H1 (cell line): ENCODE measurements at regions not wholly inside any gene's neighbourhood (a gene's known extent, or its start where the extent isn't known, plus 50 kb on each side); places are given as distances from the start of the nearest gene placed in this dataset.

Experiments used
- EZH2 ChIP-seq: fragments of 200-600 bp; sonication (generic); IDR thresholded peaks from 2 replicates; pipeline ENCODE4 v1.7.1; 2012; ENCODE audit warnings: low read depth, mild to moderate bottlenecking, moderate library complexity, low read length, inconsistent platforms; ENCODE audit not compliant: severe bottlenecking
- POLR2A ChIP-seq, 2 experiments: IDR thresholded peaks; 1 replicate in 1 of 2; 2 replicates in 1 of 2; pipeline ENCODE4 v1.6.1; 2011; ENCODE audit warnings: low read depth in 2 of 2, low read length in 2 of 2, mild to moderate bottlenecking in 2 of 2; ENCODE audit errors: control extremely low read depth in 1 of 2
- POLR2AphosphoS5 ChIP-seq: IDR thresholded peaks from 2 replicates; pipeline ENCODE4 v1.6.1; 2011; ENCODE audit warnings: low read depth, low read length
- TAF1 ChIP-seq: IDR thresholded peaks from 2 replicates; pipeline ENCODE4 v1.6.1; 2011; ENCODE audit warnings: mild to moderate bottlenecking, low read depth, low read length
- TF ChIP-seq, protein P1 (sequence below), 3 experiments: IDR thresholded peaks; 1 replicate in 2 of 3; 2 replicates in 1 of 3; pipeline versions ENCODE4 v1.5.1 to v1.6.1; 2011; ENCODE audit warnings: low read length in 3 of 3, mild to moderate bottlenecking in 3 of 3, inconsistent platforms in 2 of 3, low read depth in 1 of 3, moderate library complexity in 1 of 3; ENCODE audit not compliant: insufficient read depth in 1 of 3; ENCODE audit errors: control extremely low read depth in 1 of 3

DNA sequence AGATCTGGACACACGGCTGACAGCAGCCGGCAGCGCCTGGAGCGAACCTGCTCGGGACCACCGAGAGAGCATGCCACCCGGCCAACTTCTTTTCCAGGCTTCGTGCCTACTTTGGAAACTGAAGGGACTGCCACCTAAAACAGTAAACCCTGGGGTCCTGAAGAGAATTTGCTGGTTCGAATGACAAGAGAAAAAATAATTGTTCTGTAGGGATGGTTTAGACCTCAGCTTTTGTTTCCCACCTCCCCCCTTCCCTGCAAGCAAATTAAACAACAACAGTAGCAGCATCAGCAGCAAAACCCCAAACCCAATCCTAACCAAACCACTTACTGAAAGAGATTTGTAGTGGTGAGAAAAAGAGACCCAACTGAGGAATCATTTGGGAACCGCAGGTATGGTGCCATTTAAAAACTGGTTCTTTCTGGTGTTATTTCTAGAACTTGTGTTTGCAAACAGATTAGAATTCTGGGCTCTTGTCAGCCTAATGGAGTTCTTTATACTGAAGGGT lies 105.6 kb downstream of the LEPR start:
- TF ChIP-seq TAF1, result no peak
- peak; percentile 21 for TF ChIP-seq EZH2
- no peak for TF ChIP-seq POLR2AphosphoS5
- TF ChIP-seq POLR2A (IDR thresholded peaks at IDR 0.05; ENCODE audit: control extremely low read depth in 1 of 2, low read depth in 2 of 2, low read length in 2 of 2), result no peak
- TF ChIP-seq, protein P1, sequence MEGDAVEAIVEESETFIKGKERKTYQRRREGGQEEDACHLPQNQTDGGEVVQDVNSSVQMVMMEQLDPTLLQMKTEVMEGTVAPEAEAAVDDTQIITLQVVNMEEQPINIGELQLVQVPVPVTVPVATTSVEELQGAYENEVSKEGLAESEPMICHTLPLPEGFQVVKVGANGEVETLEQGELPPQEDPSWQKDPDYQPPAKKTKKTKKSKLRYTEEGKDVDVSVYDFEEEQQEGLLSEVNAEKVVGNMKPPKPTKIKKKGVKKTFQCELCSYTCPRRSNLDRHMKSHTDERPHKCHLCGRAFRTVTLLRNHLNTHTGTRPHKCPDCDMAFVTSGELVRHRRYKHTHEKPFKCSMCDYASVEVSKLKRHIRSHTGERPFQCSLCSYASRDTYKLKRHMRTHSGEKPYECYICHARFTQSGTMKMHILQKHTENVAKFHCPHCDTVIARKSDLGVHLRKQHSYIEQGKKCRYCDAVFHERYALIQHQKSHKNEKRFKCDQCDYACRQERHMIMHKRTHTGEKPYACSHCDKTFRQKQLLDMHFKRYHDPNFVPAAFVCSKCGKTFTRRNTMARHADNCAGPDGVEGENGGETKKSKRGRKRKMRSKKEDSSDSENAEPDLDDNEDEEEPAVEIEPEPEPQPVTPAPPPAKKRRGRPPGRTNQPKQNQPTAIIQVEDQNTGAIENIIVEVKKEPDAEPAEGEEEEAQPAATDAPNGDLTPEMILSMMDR (IDR thresholded peaks at IDR 0.05; ENCODE audit: control extremely low read depth in 1 of 3, insufficient read depth in 1 of 3, low read depth in 1 of 3, low read length in 3 of 3), result no peak
